Muscle layer of colon (tissue), 2 donors: ENCODE measurements at regions not wholly inside any gene's neighbourhood (a gene's known extent, or its start where the extent isn't known, plus 50 kb on each side); places are given as distances from the start of the nearest gene placed in this dataset.

ENCODE experiments used
- H3K27ac ChIP-seq: one replicate; pipeline ENCODE4 v1.7.0; 2013; ENCODE audit warnings: low read depth, mild to moderate bottlenecking, low read length, moderate library complexity
- H3K27me3 ChIP-seq, 2 donors: one replicate each; pipeline ENCODE4 v1.7.0; 2013; ENCODE audit warnings: low read length in 2 of 2, mild to moderate bottlenecking in 2 of 2; ENCODE audit not compliant: insufficient read depth in 2 of 2, control insufficient read depth in 1 of 2
- H3K36me3 ChIP-seq: one replicate; pipeline ENCODE4 v1.7.0; 2013; ENCODE audit warnings: mild to moderate bottlenecking, low read length; ENCODE audit not compliant: insufficient read depth
- H3K4me1 ChIP-seq: one replicate; pipeline ENCODE4 v1.7.0; 2013; ENCODE audit warnings: mild to moderate bottlenecking, low read length; ENCODE audit not compliant: insufficient read depth
- H3K4me3 ChIP-seq, 2 donors: one replicate each; pipeline ENCODE4 v1.7.0; 2013; ENCODE audit warnings: low read length in 2 of 2, low read depth in 1 of 2, mild to moderate bottlenecking in 1 of 2, moderate library complexity in 1 of 2
- H3K9ac ChIP-seq: one replicate; pipeline ENCODE4 v1.7.0; 2013; ENCODE audit warnings: low read length
- H3K9me3 ChIP-seq: one replicate; pipeline ENCODE4 v1.7.0; 2013; ENCODE audit warnings: mild to moderate bottlenecking, low read length
- donor health status: abdominal sarcoma.
- donor health status: Adenocarcinoma of cecum.

- no peaks in the 10 kb centered on the region for H3K9me3 ChIP-seq
- H3K27me3 ChIP-seq, result no peaks in the 10 kb centered on the region
- H3K9ac ChIP-seq, result no peak overlapping the region
These were observed 81.8 kb upstream of the CREB1 start for GRCh38 chr2:207448006-207448405.

GRCh38 chr2:207449642-207450165 lies 80.1 kb upstream of the CREB1 start:
- Histone ChIP-seq H3K27me3 (no peaks in the 10 kb centered on the region), H3K9me3 (no peaks in the 10 kb centered on the region), H3K4me1 (no peaks in the 10 kb centered on the region), H3K9ac (no peak overlapping the region), H3K36me3 (no peaks in the 10 kb centered on the region), H3K4me3 (no peak overlapping the region), H3K27ac (no peak overlapping the region)

More at GRCh38 chr2:207448006-207448405, 81.8 kb upstream of the CREB1 start:
- H3K27ac ChIP-seq, result no peak overlapping the region
- H3K4me3 ChIP-seq, result no peak overlapping the region
- H3K36me3 ChIP-seq, result no peaks in the 10 kb centered on the region
- no peaks in the 10 kb centered on the region for H3K4me1 ChIP-seq

GRCh38 chr2:207450186-207450585 lies 79.6 kb upstream of the CREB1 start:
- no peak overlapping the region for H3K4me3 ChIP-seq
- H3K4me1 ChIP-seq, result no peaks in the 10 kb centered on the region
- no peaks in the 10 kb centered on the region for H3K9me3 ChIP-seq
- H3K36me3 ChIP-seq, result no peaks in the 10 kb centered on the region
- H3K27ac ChIP-seq, result no peak overlapping the region
- no peaks in the 10 kb centered on the region for H3K27me3 ChIP-seq
- no peak overlapping the region for H3K9ac ChIP-seq

GRCh38 chr2:207458582-207458981 lies 71.2 kb upstream of the CREB1 start:
- H3K4me3 ChIP-seq, result no peak overlapping the region
- no peaks in the 10 kb centered on the region for H3K36me3 ChIP-seq
- no peaks in the 10 kb centered on the region for H3K4me1 ChIP-seq
- no peak overlapping the region for H3K27ac ChIP-seq
- H3K27me3 ChIP-seq, result no peaks in the 10 kb centered on the region
- H3K9ac ChIP-seq, result no peak overlapping the region
- no peaks in the 10 kb centered on the region for H3K9me3 ChIP-seq

GRCh38 chr2:207459990-207460757 lies 69.6 kb upstream of the CREB1 start:
- Histone ChIP-seq H3K4me1 (no peaks in the 10 kb centered on the region), H3K27ac (no peak overlapping the region), H3K9me3 (no peaks in the 10 kb centered on the region)

GRCh38 chr2:207463433-207463832 lies 66.3 kb upstream of the CREB1 start:
- no peaks in the 10 kb centered on the region for H3K9me3 ChIP-seq
- no peaks in the 10 kb centered on the region for H3K4me1 ChIP-seq
- no peaks in the 10 kb centered on the region for H3K27me3 ChIP-seq
- no peak overlapping the region for H3K9ac ChIP-seq
- no peak overlapping the region for H3K27ac ChIP-seq
- no peak overlapping the region for H3K4me3 ChIP-seq
- H3K36me3 ChIP-seq, result no peaks in the 10 kb centered on the region

More at GRCh38 chr2:207459990-207460757, 69.6 kb upstream of the CREB1 start:
- no peak overlapping the region for H3K9ac ChIP-seq
- H3K4me3 ChIP-seq, result no peak overlapping the region
- no peaks in the 10 kb centered on the region for H3K36me3 ChIP-seq
- H3K27me3 ChIP-seq, result no peaks in the 10 kb centered on the region

- no peak overlapping the region for H3K4me3 ChIP-seq
These were observed 65.8 kb upstream of the CREB1 start for GRCh38 chr2:207464007-207464406.

GRCh38 chr2:207465894-207466293 lies 63.9 kb upstream of the CREB1 start:
- no peak overlapping the region for H3K4me3 ChIP-seq
- H3K27me3 ChIP-seq, result no peaks in the 10 kb centered on the region
- H3K9ac ChIP-seq, result no peak overlapping the region
- no peaks in the 10 kb centered on the region for H3K9me3 ChIP-seq
- H3K36me3 ChIP-seq, result no peaks in the 10 kb centered on the region
- H3K4me1 ChIP-seq, result no peaks in the 10 kb centered on the region
- no peak overlapping the region for H3K27ac ChIP-seq

More at GRCh38 chr2:207464007-207464406, 65.8 kb upstream of the CREB1 start:
- H3K27me3 ChIP-seq, result no peaks in the 10 kb centered on the region
- no peaks in the 10 kb centered on the region for H3K36me3 ChIP-seq
- no peak overlapping the region for H3K27ac ChIP-seq
- H3K4me1 ChIP-seq, result no peaks in the 10 kb centered on the region
- no peak overlapping the region for H3K9ac ChIP-seq
- no peaks in the 10 kb centered on the region for H3K9me3 ChIP-seq

- H3K27ac ChIP-seq, result no peak overlapping the region
- H3K27me3 ChIP-seq, result no peaks in the 10 kb centered on the region
- H3K4me1 ChIP-seq, result peaks cover 5% of the 10 kb centered on the region
- no peaks in the 10 kb centered on the region for H3K9me3 ChIP-seq
- H3K36me3 ChIP-seq, result no peaks in the 10 kb centered on the region
- no peak overlapping the region for H3K9ac ChIP-seq
- H3K4me3 ChIP-seq, result no peak overlapping the region
These were observed 61.9 kb upstream of the CREB1 start for GRCh38 chr2:207467716-207468347.

- Histone ChIP-seq H3K4me3 (no peak overlapping the region), H3K36me3 (no peaks in the 10 kb centered on the region), H3K4me1 (peaks cover 7% of the 10 kb centered on the region), H3K9me3 (no peaks in the 10 kb centered on the region), H3K9ac (no peak overlapping the region), H3K27ac (no peak overlapping the region), H3K27me3 (no peaks in the 10 kb centered on the region)
These were observed 61.3 kb upstream of the CREB1 start for GRCh38 chr2:207468488-207468887.

- Histone ChIP-seq H3K9me3 (no peaks in the 10 kb centered on the region), H3K4me1 (peaks cover 7% of the 10 kb centered on the region)
These were observed 60.3 kb upstream of the CREB1 start for GRCh38 chr2:207469451-207469850.

More at GRCh38 chr2:207469451-207469850, 60.3 kb upstream of the CREB1 start:
- Histone ChIP-seq H3K36me3 (no peaks in the 10 kb centered on the region), H3K27ac (no peak overlapping the region), H3K9ac (no peak overlapping the region), H3K4me3 (no peak overlapping the region), H3K27me3 (no peaks in the 10 kb centered on the region)
